GM19468 (cell line): ENCODE measurements at regions not wholly inside any gene's neighbourhood (a gene's known extent, or its start where the extent isn't known, plus 50 kb on each side); places are given as distances from the start of the nearest gene placed in this dataset.
"Not testable (repeated sequence)": the region's sequence is repeated elsewhere in the genome, so short reads cannot be mapped to it uniquely, and the experiment has no call there.

Source experiments
- ATAC-seq: cut with Tn5 transposase; IDR thresholded peaks from one replicate; pipeline ENCODE4 v1.9.1; 2021; ENCODE audit warnings: mild to moderate bottlenecking, moderate library complexity, moderate number of reproducible peaks; ENCODE audit not compliant: unreplicated experiment; ENCODE audit errors: extremely low read depth

DNA sequence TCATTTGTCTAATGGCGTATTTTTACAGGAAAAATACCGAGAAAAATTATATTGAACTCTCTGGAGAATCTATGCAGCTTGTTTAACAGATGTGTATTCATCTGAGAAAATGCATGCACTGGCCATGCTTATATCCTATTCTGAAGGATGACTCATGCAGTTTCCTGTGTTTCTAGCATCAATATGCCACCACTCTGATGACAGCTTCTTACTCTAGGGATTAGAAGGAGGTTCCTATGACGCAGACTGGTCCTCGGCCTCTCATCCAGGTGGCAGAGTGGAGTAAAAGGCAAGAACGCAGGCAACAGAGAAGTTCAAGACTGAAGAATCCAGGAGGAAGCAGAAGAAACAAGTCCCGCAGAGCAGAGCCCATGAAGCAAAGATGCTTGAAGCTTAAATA is 910.0 kb upstream of the ROBO1 start:
- no peak for ATAC-seq

DNA sequence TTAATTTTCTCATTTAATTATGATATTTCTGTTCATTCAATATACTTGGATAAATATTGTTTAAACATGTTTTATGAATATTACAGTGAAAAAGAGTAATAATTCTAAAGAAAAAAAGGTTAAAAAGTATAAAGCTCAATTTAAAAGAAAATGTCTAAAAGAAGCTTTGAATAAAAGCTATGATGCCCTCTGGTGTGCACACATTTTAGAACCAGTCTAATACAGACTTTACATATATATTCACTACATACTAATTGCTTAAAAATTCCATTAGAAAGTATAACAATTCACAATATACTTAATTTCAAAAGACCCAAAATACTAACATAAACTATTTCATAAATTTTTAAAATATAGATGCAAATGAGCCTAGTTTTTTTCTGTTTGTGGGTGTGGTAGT is 909.1 kb upstream of the ROBO1 start:
- ATAC-seq = no peak

DNA sequence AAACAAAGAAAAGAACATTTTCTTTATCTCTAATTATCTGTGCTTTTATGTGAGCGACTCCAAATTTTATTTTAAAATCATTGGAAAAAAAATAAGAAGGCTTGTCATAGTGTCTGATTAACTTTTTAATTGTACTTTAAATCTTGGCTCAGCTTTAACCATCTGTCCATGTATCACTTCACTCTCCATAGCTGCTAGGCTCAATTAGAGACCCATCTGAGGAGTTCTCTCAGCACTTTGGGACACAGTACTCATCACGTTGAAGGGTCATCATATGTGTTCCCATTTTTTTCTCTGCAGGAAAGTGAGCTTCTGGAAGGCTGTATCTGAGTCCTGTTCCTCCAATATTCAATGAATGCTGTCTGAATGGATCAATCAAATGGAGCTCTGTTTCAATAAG is 908.5 kb upstream of the ROBO1 start:
- ATAC-seq = no peak

DNA sequence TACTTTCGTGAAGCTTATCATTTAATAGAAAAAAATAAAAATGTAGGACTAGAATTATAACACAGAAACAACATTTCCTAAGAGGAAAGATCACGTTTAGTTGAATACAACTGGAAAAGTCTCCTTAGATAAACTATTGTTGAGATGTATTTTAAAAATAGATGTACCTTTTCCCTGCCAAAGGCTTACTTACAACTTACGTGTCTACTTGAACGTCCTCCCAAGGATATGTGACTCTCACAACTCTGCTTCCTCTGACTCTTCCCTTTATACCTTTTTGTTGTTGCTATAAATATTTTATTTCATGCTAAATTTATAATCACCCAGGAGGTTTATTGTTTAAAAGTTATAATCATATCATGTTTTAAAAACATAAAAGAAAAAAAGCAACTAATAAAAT is 908.0 kb upstream of the ROBO1 start:
- no peak for ATAC-seq

DNA sequence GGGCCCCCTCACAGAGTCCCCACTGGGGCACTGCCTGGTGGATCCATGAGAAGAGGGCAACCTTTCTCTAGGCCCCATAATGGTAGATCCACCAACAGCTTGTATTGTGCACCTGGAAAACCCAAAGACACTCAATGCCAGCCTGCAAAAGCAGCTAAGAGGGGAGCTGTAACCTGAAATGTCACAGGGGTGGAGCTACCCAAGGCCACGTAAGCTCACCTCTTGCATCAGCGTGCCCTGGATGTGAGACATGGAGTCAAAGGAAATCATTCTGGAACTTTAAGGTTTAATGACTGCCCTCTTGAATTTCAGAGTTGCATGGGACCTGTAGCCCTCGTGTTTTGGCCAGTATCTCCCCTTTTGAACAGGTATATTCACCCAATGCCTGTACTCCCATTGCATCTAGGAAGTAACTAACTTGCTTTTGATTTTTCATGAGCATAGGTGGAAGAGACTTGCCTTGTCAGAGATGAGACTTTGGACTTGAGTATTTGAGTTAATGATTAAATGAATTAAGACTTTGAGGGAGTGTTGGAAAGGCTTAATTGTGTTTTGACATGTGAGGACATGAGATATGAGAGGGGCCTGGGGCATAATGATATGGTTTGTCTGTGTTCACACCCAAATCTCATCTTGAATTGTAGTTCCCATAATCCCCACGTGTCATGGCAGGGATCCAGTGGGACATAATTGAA is 900.9 kb upstream of the ROBO1 start:
- no peak for ATAC-seq

DNA sequence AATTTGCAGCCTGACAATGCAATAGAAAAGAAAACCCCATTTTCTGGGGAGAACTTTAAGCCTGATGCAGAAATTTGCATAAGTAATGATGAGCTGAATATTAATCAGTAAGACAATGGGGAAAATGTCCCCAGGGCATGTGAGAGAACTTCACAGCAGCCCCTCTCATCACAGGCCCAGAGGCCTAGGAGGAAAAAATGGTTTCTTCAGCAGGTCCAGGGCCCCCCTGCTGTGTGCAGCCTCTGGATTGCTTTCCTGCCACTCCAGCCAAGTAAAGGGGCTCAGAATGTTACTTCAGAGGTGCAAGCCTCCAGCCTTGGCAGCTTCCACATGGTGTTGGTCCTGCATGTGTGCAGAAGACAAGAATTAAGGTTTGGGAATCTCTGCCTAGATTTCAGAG is 900.3 kb upstream of the ROBO1 start:
- no peak for ATAC-seq

DNA sequence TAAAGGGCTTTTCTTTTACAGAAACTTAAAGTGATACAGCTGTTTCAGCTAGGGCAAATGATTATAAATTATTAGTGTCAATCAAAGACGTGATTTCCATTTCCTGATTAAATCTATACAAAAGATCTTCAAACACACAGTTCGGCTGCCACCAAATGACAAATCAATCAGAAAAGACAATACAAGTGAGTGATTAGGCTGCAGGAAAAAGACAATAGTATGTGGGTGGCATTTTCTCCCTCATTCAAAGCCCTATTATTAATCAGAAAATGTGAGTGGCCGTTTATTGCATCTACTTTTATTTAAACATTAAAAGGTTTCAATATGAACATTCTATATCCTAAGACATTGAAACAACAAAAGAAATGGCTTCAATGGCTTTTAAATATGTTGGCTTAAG is 895.6 kb upstream of the ROBO1 start:
- ATAC-seq = no peak

DNA sequence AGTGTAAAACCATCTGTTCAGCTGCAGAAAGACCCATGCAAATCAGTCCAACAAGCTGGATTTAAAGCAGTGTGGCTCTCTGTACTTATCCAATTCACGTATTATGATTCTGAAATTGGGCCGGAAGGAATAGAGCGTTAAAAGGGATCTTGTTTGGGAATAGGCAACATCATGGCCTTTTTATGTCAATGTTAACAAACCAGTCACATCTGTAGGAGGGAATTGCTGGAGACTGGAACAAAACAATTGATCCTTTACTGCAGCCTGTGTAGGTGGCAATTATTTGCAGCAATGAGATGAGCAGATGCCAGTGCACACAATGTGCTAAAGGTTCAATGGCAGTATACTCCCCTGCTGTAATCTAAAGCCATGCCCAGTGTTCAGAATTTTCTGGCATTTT is 887.4 kb upstream of the ROBO1 start:
- ATAC-seq = no peak

- no peak for ATAC-seq
Observed at GRCh38 chr3:80649170-80649569, 881.4 kb upstream of the ROBO1 start.

DNA sequence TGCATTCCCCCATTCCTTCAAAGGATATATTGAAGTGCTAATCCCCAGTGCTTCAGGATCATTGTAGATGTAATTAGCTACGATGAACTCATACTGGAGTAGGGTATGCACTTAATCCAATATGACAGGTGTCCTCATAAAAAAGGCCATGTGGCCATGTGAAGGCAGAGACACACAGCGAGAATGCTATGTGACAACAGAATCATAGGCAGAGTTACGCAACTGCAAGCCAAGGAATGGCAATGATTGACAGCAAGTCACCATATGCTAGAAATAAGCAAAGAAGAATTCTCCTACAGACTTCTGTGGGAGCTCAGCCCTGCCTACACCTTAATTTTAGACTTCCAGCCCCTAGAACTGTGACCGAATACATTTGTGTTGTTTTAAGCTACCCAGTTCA is 875.6 kb upstream of the ROBO1 start:
- ATAC-seq = no peak

- no peak for ATAC-seq
Observed at GRCh38 chr3:80618295-80619256, 850.8 kb upstream of the ROBO1 start.

- ATAC-seq = no peak
Observed at GRCh38 chr3:80612366-80612765, 844.6 kb upstream of the ROBO1 start.

DNA sequence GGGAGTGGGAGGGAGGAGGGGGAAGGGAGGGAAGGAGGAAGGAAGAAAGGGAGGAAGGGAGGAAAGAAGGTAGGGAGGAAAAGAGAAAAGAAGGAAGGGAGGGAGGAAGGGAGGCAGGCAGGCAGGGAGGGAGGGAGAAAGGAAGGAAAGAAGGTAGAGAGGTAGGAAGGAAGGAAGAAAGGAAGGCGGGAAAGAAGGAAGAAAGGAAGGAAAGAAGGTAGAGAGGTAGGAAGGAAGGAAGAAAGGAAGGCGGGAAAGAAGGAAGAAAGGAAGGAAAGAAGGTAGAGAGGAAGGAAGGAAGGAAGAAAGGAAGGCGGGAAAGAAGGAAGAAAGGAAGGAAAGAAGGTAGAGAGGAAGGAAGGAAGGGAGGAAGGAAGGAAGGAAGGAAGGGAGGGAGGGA is 840.3 kb upstream of the ROBO1 start:
- ATAC-seq = not testable (repeated sequence)

- no peak for ATAC-seq
Observed at GRCh38 chr3:80606073-80606472, 838.3 kb upstream of the ROBO1 start.

- ATAC-seq = no peak
Observed at GRCh38 chr3:80601479-80601878, 833.7 kb upstream of the ROBO1 start.

GRCh38 chr3:80592792-80593191 is 825.0 kb upstream of the ROBO1 start:
- no peak for ATAC-seq

- ATAC-seq = no peak
Observed at GRCh38 chr3:80586338-80586737, 818.5 kb upstream of the ROBO1 start.

GRCh38 chr3:80580146-80580545 is 812.3 kb upstream of the ROBO1 start:
- no peak for ATAC-seq

- no peak for ATAC-seq
Observed at GRCh38 chr3:80564391-80564790, 796.6 kb upstream of the ROBO1 start.

- ATAC-seq = no peak
Observed at GRCh38 chr3:80559701-80560100, 791.9 kb upstream of the ROBO1 start.

DNA sequence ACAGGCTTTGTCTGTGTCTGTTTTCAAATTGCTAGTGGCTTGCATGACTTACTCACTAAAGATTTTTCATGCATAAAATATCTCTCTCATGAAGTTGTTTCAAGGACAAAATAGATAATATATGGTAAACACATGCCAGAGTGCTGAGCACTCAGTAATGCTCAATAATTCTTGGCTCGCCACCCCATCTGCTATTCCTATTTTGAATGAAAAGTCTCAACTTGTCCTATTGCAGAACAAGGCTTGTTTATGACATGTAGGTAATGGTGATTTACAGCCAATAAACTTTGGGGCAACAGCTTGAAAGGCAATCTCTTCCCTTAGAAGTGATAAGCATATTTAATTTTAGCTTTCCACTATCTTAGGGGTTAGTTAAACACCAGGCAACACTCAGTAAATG is 789.0 kb upstream of the ROBO1 start:
- ATAC-seq = no peak

DNA sequence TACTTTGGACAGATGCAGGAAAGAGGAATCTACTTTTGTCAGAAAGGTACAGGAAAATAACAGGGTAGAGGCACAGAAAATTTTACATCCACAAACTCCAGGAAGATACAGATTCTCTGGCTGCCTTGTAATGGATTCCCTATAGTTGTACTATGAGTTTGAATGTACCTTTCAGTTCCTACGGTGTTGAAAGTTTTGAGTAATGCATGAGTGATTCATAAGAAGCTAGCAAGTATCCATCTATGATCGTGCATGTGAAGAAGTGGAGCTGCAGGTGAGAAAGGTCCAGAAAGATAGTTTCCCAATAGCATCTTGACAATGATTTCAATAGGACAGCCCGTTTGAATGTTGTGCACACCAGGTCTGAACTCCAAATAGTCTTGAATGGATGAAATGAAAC is 786.5 kb upstream of the ROBO1 start:
- no peak for ATAC-seq
